Motor neuron (in vitro differentiated cells): ENCODE measurements at regions not wholly inside any gene's neighbourhood (a gene's known extent, or its start where the extent isn't known, plus 50 kb on each side); places are given as distances from the start of the nearest gene placed in this dataset.

Experiments used
- ATAC-seq, 8 experiments: fragments of 200-7000 bp; cut with Tn5 transposase; replicated peaks in 6 of 8; 2 replicates each; pipeline ENCODE4 v1.8.0; 2021; ENCODE audit warnings: mild to moderate bottlenecking in 8 of 8, moderate library complexity in 8 of 8
- H3K27ac ChIP-seq, 2 donors: fragments of 250-450 bp; sonication (Bioruptor Pico); 2 replicates each; pipeline ENCODE4 v1.9.0; 2021; ENCODE audit warnings: antibody characterized with exemption in 2 of 2, mild to moderate bottlenecking in 2 of 2, moderate library complexity in 1 of 2
- H3K4me1 ChIP-seq, 2 donors: fragments of 250-450 bp; sonication (Bioruptor Pico); replicated peaks in 1 of 2; 2 replicates each; pipeline ENCODE4 v1.6.1; 2021; ENCODE audit warnings: antibody characterized with exemption in 2 of 2, mild to moderate bottlenecking in 2 of 2, moderate library complexity in 1 of 2
- H3K4me3 ChIP-seq, 5 donors: fragments of 250-450 bp; sonication (Bioruptor Pico); 2 replicates each; pipeline ENCODE4 v1.9.0; 2021; ENCODE audit warnings: antibody characterized with exemption in 5 of 5, mild to moderate bottlenecking in 5 of 5, moderate library complexity in 4 of 5
- WGBS, 10 experiments: fragments of 450-650 bp; shearing (Covaris generic); methylation state at CpG; one replicate each; pipeline ENCODE4 v1.0.0; 2022; 5-methylcytosine and 5-hydroxymethylcytosine counted together
- in situ Hi-C, 9 experiments: fragments of 400-800 bp; cut with MboI; loops; one replicate each; pipeline ENCODE4 v1.15.0; 2021; ENCODE audit warnings: low sequenced_read_pairs in 9 of 9, low pct_unique_long_range_greater_than_20kb in 2 of 9; ENCODE audit not compliant: unreplicated experiment in 9 of 9

- peaks cover 0 to 5% of the 10 kb centered on the region in 2 donors for H3K4me1 ChIP-seq
Observed at GRCh38 chr2:53275743-53276142, 491.9 kb upstream of the CHAC2 start.

GRCh38 chr2:53268626-53269025, 499.0 kb upstream of the CHAC2 start:
- Histone ChIP-seq H3K4me1 (no peaks in the 10 kb centered on the region), H3K27ac (no peak overlapping the region), H3K4me3 (no peak overlapping the region)
- ATAC-seq = no peak
- WGBS, 10 experiments = 50 to 100% (median 89%) methylated on average over 1 to 3 of the region's 3 CpGs; no CpG with 5 or more reads in 2 of the 10 experiments
- in situ Hi-C loops = no loop called here

More at GRCh38 chr2:53275743-53276142, 491.9 kb upstream of the CHAC2 start:
- H3K4me3 ChIP-seq = no peak overlapping the region
- no peak overlapping the region for H3K27ac ChIP-seq
- in situ Hi-C loops = no loop called here
- ATAC-seq = peak in 2 of 8 experiments; percentile 48 to 49
- 0 to 100% (median 77%) methylated on average over 1 of the region's 1 CpG for WGBS, 10 experiments

DNA sequence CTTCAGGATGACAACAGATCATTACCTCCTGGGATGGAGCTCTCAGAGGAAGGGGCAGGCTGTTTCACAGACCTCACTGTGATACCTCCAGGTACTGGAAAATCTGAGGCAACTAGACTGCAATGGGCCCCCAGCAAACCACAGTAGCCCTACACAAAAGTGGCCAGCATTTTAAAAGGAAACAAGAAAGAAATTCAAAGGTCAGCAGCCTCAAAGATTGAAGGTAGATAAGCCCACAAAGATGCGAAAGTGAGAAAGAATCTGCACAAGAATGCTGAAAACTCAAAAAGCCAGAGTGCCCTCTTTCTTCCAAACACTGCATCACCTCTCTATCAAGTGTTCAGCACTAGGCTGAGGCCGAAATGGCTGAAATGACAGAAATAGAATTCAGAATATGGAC, 499.5 kb upstream of the CHAC2 start:
- ATAC-seq = peak in 2 of 8 experiments; percentile 23 to 48
- no peak overlapping the region for H3K4me3 ChIP-seq
- H3K4me1 ChIP-seq = no peaks in the 10 kb centered on the region
- H3K27ac ChIP-seq = no peak overlapping the region
- in situ Hi-C loops = no loop called here
- WGBS, 10 experiments = 14 to 94% (median 77%) methylated on average over 1 to 2 of the region's 2 CpGs; no CpG with 5 or more reads in 1 of the 10 experiments

DNA sequence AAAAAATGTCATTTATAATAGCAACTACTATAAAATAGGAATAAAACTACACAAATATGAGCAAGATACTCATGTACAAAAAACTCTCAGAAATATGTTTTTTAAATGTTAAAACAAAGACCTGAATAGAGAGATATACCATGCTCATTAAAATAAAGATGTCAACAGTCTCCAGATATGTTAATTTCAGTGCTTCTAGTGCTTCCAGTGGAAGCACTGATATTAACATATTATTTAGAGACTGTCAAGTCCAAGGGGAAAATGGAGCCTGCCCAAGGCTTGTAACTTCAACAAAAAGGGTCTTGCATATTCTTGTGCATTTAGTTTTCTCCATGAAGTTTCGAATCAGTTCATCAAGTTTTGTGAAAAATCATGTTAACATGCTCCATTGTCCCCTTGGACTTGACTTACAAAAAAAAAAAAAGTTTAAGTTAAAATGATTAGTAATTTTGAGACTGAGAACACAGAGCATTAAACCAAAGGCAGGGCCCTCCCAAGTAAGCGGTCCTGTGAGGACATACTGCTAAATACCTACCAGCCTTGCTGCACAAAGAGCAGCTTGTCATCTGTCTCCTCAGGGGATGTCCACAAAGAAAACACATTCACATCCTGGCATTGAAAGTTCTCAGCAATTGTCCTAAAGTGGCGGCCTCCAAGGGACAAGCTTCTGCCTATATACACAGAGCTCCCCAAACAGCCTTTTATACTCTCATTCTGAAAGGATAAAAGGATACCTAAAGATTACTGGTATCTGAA, 501.9 kb upstream of the CHAC2 start:
- H3K4me1 ChIP-seq = peaks cover 0 to 6% of the 10 kb centered on the region in 2 donors
- ATAC-seq = peak in 4 of 8 experiments; percentile 24 to 76 (median 46)
- in situ Hi-C loops = no loop called here

DNA sequence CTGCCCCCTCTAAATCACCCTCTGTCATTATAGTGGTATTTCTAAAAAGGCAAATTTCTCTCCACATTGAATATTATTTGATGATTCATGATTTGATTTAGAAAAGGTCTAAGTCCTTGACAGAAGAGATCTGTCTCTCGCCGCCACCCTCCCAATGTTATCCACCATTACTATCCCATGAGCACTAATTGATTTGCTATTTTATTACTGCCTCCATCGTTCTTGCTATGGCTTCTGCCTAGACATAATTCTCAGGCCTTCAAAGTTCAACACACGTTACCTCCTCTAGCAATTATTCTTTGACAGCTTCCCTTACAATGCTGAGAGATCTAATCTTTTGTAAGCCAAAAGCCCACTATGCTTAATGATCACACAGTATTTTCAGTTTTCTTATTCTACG, 507.0 kb upstream of the CHAC2 start:
- in situ Hi-C loops = no loop called here
- Histone ChIP-seq H3K27ac (no peak overlapping the region), H3K4me1 (peaks cover 0 to 10% of the 10 kb centered on the region in 2 donors), H3K4me3 (no peak overlapping the region)
- peak in 3 of 8 experiments; percentile 38 to 68 (median 52) for ATAC-seq
- WGBS, 10 experiments = 45 to 100% (median 67%) methylated on average over 1 to 5 of the region's 5 CpGs

More for the DNA sequence above, 501.9 kb upstream of the CHAC2 start:
- 28 to 88% (median 57%) methylated on average over 2 to 3 of the region's 3 CpGs; no CpG with 5 or more reads in 1 of the 10 experiments for WGBS, 10 experiments
- Histone ChIP-seq H3K27ac (no peak overlapping the region), H3K4me3 (no peak overlapping the region)

DNA sequence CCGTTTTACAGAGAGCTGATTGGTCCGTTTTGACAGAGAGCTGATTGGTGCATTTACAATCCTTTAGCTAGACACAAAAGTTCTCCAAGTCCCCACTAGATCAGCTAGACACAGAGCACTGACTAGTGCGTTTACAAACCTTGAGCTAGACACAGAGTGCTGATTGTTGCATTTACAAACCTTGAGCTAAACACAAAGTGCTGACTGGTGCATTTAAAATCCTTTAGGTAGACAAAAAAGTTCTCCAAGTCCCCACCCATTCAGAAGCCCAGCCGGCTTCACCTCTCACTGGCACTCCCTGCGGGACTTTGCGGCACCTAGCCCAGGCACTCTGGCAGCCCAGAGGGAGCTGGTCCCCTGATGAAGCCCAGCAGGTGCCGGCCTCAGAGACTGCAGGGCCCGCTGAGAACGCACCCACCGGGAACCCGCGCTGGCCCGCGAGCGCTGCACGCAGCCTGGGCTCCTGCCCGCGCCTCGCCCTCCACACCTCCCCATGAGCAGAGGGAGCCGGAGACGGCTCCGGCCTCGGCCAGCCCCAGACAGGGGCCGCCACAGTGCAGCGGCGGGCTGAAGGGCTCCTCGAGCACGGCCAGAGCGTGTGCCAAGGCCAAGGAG, 508.1 kb upstream of the CHAC2 start:
- ATAC-seq = no peak
- no peak overlapping the region for H3K4me3 ChIP-seq
- no peak overlapping the region for H3K27ac ChIP-seq
- in situ Hi-C loops = no loop called here
- 50 to 100% (median 90%) methylated on average over 1 to 12 of the region's 29 CpGs for WGBS, 10 experiments
- peaks cover 0 to 10% of the 10 kb centered on the region in 2 donors for H3K4me1 ChIP-seq

DNA sequence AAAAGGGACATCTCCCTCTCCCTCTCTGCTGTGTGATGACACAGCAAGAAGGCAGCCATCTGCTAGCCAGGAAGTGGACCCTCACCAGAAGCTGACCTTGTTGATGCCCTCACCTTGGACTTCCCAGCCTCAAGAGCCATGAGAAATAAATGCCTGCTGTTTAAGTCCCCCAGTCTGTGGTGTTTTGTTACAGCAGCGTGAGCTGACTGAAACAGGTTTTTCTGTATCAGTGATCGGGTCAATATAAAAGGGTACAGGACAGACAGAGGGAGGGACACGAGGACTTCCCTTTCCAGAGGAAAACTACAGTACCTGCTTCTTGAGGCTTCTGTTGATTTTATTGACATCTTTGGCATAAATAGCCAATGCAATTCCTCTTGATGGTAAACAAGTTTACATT, 510.3 kb upstream of the CHAC2 start:
- in situ Hi-C loops = no loop called here
- H3K4me3 ChIP-seq = no peak overlapping the region
- peaks cover 0 to 10% of the 10 kb centered on the region in 2 donors for H3K4me1 ChIP-seq
- ATAC-seq = no peak
- 43 to 100% (median 93%) methylated on average over 1 to 3 of the region's 3 CpGs; no CpG with 5 or more reads in 2 of the 10 experiments for WGBS, 10 experiments
- no peak overlapping the region for H3K27ac ChIP-seq

- WGBS, 10 experiments = 0 to 86% (median 49%) methylated on average over 1 to 2 of the region's 2 CpGs; no CpG with 5 or more reads in 4 of the 10 experiments
- in situ Hi-C loops = no loop called here
- no peak overlapping the region for H3K4me3 ChIP-seq
Observed at GRCh38 chr2:53253244-53253643, 514.4 kb upstream of the CHAC2 start.

GRCh38 chr2:53252115-53252514, 515.5 kb upstream of the CHAC2 start:
- ATAC-seq = peak in 1 of 8 experiments; percentile 22
- WGBS, 10 experiments = 20 to 80% (median 40%) methylated on average over 1 of the region's 1 CpG; no CpG with 5 or more reads in 7 of the 10 experiments
- H3K27ac ChIP-seq = no peak overlapping the region
- no peak overlapping the region for H3K4me3 ChIP-seq
- in situ Hi-C loops = no loop called here
- peaks cover 0 to 9% of the 10 kb centered on the region in 2 donors for H3K4me1 ChIP-seq

More at GRCh38 chr2:53253244-53253643, 514.4 kb upstream of the CHAC2 start:
- ATAC-seq = no peak
- peaks cover 0 to 6% of the 10 kb centered on the region in 2 donors for H3K4me1 ChIP-seq
- H3K27ac ChIP-seq = no peak overlapping the region

DNA sequence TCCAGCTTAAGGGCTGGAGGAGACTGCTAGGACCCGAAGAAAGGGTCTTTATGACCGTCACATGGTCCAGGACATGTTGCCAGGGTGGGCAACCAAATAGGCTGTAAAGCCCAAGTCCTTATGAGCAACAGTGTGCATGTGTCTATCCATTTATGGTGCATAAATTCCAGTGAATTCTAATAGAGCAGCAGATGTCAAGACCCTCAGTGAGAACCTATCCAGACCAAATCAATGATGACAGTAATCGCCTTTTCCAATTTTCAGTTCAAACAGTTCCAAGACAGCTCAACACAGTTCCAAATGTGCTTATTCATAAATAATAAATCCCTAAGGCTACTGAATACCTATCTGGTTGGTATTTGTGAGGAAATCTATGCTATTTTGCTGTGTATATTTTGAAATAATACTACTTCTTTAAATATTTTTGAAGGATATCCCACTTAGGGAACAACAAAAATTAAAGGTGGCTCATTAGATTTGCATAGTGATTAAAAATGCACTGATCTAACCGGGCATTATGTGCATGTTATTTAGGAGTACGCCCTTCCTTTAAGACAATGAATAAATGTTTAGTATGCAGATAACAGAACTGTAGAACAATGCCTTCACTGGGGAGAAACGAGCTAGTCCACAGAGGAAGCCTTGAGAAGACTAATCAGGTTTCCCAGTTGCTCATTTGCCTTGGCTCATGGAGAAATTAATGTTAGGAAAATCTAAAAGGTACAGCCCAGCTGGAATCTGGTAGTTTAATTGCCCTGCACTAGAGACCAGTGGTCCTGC, 519.5 kb upstream of the CHAC2 start:
- peak in 3 of 8 experiments; percentile 91 to 94 (median 91) for ATAC-seq
- 0 to 95% (median 70%) methylated on average over 1 to 6 of the region's 6 CpGs; no CpG with 5 or more reads in 1 of the 10 experiments for WGBS, 10 experiments
- no peak overlapping the region for H3K4me3 ChIP-seq
- no peak overlapping the region for H3K27ac ChIP-seq
- in situ Hi-C loops = no loop called here
- peaks cover 0 to 16% of the 10 kb centered on the region in 2 donors for H3K4me1 ChIP-seq

DNA sequence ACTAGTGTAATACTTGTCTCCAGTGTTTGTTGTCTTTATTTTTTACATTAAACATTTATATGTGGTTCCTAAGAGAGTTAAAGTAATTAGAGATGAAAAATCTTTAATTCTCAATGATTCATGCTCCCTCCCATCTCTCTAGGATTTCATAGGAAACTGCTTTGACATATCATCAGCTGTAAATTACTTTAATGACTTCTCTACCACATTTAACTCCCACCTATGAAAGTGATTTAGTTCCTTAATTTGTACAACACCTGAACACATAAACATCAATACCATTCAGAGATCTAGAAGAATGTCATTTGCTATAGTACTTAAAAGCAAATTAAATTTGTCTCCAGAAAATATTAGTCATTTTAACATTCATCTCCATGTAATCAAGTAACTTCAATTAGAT, 524.2 kb upstream of the CHAC2 start:
- peaks cover 0 to 12% of the 10 kb centered on the region in 2 donors for H3K4me1 ChIP-seq
- no peak overlapping the region for H3K27ac ChIP-seq
- peak in 4 of 8 experiments; percentile 40 to 74 (median 49) for ATAC-seq
- H3K4me3 ChIP-seq = no peak overlapping the region
- in situ Hi-C loops = no loop called here

- ATAC-seq = no peak
- Histone ChIP-seq H3K4me1 (peaks cover 0 to 7% of the 10 kb centered on the region in 2 donors), H3K4me3 (no peak overlapping the region), H3K27ac (no peak overlapping the region)
- in situ Hi-C loops = no loop called here
- 10 to 100% (median 100%) methylated on average over 1 to 2 of the region's 3 CpGs; no CpG with 5 or more reads in 7 of the 10 experiments for WGBS, 10 experiments
Observed at GRCh38 chr2:53242090-53242489, 525.5 kb upstream of the CHAC2 start.
